ENCODE measurements at regions not wholly inside any gene's neighbourhood (a gene's known extent, or its start where the extent isn't known, plus 50 kb on each side); places are given as distances from the start of the nearest gene placed in this dataset.

DNA sequence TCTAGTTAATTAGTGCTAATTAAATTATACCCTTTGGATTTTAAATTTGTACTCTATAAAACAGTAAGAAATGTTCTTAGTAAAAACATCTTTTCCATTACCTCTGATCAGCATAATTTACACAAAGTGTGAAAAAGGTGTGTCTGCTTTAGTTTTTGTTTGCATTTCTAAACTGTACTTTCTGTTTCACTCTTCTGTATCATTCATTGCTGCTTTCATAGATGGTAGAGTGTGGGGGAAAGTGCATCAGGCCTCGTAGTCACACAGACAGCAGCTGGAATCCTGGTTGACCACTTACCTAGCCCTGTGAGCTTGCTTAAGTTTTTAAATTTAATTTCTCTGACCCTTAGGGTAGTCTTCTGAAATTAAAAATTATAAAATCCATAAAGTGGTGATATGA lies 275.4 kb upstream of the PITX2 start:
- no peak for DNase-seq
- Histone ChIP-seq H3K27me3 (replicated peaks) (no peaks in the 10 kb centered on the region), H3K27ac (no peak overlapping the region), H3K4me3 (ENCODE audit: low read depth, low read length) (no peak overlapping the region), H3K36me3 (replicated peaks) (no peaks in the 10 kb centered on the region)
- in situ Hi-C loops (cut with HindIII; ENCODE audit: low pct_ligation_motif_present, low sequenced_read_pairs) = no loop called here
- TF ChIP-seq, protein P1, sequence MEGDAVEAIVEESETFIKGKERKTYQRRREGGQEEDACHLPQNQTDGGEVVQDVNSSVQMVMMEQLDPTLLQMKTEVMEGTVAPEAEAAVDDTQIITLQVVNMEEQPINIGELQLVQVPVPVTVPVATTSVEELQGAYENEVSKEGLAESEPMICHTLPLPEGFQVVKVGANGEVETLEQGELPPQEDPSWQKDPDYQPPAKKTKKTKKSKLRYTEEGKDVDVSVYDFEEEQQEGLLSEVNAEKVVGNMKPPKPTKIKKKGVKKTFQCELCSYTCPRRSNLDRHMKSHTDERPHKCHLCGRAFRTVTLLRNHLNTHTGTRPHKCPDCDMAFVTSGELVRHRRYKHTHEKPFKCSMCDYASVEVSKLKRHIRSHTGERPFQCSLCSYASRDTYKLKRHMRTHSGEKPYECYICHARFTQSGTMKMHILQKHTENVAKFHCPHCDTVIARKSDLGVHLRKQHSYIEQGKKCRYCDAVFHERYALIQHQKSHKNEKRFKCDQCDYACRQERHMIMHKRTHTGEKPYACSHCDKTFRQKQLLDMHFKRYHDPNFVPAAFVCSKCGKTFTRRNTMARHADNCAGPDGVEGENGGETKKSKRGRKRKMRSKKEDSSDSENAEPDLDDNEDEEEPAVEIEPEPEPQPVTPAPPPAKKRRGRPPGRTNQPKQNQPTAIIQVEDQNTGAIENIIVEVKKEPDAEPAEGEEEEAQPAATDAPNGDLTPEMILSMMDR (IDR thresholded peaks at IDR 0.05; ENCODE audit: low read depth, low read length, missing control alignments) = no peak

DNA sequence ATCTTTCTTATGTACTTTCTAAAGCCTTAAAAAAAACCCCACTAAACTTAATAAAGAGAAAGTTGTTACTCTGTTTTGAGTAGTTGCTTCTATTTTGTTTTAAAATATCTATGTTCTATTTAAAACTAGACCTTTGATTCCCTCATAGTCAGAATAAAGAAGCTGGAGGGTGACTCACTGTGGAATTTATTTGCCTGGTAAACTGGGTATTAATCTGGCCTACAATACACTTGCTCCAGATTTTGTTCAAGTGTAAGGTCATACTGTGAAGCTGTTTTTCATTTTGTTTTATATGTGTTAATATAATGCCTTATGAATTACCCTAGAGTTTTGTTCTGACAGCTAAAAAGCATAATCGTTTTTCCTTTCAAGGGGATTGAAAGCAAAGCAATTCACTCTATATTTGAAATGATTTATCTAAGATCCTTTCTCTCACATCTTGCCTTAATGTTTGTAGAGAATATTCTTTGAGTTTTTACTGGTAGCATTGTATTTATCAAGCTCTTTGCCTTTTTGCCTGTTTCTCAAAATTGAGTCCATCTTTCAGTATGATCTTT lies 277.4 kb upstream of the PITX2 start:
- Histone ChIP-seq H3K4me3 (ENCODE audit: low read depth, low read length) (no peak overlapping the region), H3K36me3 (replicated peaks) (no peaks in the 10 kb centered on the region), H3K27me3 (replicated peaks) (no peaks in the 10 kb centered on the region), H3K27ac (no peak overlapping the region)
- TF ChIP-seq, protein P1 (IDR thresholded peaks at IDR 0.05; ENCODE audit: low read depth, low read length, missing control alignments) = no peak
- DNase-seq = no peak
- in situ Hi-C loops (cut with HindIII; ENCODE audit: low pct_ligation_motif_present, low sequenced_read_pairs) = no loop called here

DNA sequence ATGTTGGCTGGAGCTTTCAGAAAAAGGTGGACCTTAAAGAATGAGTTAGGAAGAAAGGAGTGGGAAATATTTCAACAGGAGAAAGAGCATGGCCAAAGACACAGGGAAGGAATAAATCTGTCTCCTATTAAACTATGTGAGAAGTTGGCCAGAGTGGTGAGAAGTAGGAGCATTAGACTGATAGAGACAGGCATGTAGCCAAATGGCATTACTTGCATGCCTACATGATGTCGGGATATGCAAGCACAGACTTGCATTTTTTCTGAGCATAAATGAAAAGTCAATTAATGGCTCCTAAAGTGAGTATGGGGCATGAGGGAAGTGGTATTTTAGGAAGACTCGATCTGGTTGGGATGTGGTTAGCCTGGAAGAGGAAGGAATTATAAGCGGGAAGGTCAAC lies 279.6 kb upstream of the PITX2 start:
- no peak overlapping the region for H3K27ac ChIP-seq
- in situ Hi-C loops (cut with HindIII; ENCODE audit: low pct_ligation_motif_present, low sequenced_read_pairs) = no loop called here
- no peak for DNase-seq
- no peaks in the 10 kb centered on the region for H3K27me3 ChIP-seq (replicated peaks)
- H3K4me3 ChIP-seq (ENCODE audit: low read depth, low read length) = no peak overlapping the region
- TF ChIP-seq, protein P1 (IDR thresholded peaks at IDR 0.05; ENCODE audit: low read depth, low read length, missing control alignments) = no peak
- no peaks in the 10 kb centered on the region for H3K36me3 ChIP-seq (replicated peaks)

DNA sequence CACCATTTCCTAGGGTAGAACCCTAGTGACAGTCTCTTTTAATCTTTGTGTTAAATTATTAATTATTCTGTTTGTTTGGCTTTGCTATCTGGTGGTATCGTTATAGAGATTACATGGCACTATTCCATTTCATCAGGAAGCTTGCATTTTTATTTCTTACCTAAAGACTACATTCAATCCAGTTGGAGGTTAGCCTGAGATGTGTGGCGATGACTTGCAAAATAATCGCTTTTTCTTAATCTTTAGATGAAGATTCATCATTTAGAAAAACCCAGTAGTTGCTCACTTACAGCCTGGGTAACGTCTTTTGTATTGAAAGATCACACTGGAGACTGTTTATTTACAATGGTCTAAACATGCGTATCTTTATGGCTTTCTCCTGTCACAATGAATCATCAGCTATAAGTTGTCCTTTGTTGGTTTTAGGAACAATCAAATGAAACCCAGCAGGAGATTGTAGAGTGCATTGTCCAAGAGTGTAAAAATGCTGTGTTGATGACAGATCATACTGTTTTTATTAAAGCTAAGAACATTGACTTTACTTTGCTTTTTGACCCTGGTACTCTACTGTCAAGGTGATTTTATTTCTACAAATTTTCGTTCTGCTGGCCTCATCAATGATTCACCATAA lies 281.7 kb upstream of the PITX2 start:
- Histone ChIP-seq H3K27me3 (replicated peaks) (no peaks in the 10 kb centered on the region), H3K27ac (no peak overlapping the region), H3K36me3 (replicated peaks) (no peaks in the 10 kb centered on the region), H3K4me3 (ENCODE audit: low read depth, low read length) (no peak overlapping the region)
- in situ Hi-C loops (cut with HindIII; ENCODE audit: low pct_ligation_motif_present, low sequenced_read_pairs) = no loop called here
- DNase-seq = no peak
- TF ChIP-seq, protein P1 (IDR thresholded peaks at IDR 0.05; ENCODE audit: low read depth, low read length, missing control alignments) = no peak

DNA sequence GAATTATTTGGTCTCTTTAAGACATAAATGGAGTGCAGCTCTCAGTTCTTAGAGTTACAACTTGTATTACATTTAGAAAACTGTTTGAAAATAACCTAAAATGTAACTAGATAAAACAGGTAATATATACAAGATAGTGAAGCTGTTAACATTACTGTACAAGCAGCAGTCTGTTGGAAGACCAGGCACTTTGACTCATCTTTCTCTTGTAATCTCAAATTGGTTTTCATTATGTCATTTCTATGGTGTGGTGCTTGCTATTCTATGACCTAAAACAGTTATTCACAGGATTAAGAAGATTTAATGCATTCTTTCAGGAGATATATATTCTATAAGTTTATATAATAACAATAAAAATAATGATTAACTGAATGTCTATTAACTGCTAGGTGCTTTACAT lies 282.5 kb upstream of the PITX2 start:
- Histone ChIP-seq H3K27me3 (replicated peaks) (no peaks in the 10 kb centered on the region), H3K36me3 (replicated peaks) (no peaks in the 10 kb centered on the region), H3K4me3 (ENCODE audit: low read depth, low read length) (no peak overlapping the region), H3K27ac (no peak overlapping the region)
- in situ Hi-C loops (cut with HindIII; ENCODE audit: low pct_ligation_motif_present, low sequenced_read_pairs) = no loop called here
- TF ChIP-seq, protein P1 (IDR thresholded peaks at IDR 0.05; ENCODE audit: low read depth, low read length, missing control alignments) = no peak
- no peak for DNase-seq

Measured in brain microvascular endothelial cell (primary cell).